NT2/D1 (cell line): ENCODE measurements at regions not wholly inside any gene's neighbourhood (a gene's known extent, or its start where the extent isn't known, plus 50 kb on each side); places are given as distances from the start of the nearest gene placed in this dataset.

Experiments
- YY1 ChIP-seq: IDR thresholded peaks from 2 replicates; pipeline ENCODE4 v1.6.1; 2011; ENCODE audit not compliant: insufficient read length, insufficient read depth
- ZNF274 ChIP-seq: IDR thresholded peaks from 2 replicates; pipeline ENCODE4 v1.6.1; 2011; ENCODE audit warnings: mild to moderate bottlenecking, low read depth, low read length

GRCh38 chr7:41383596-41383995 is 319.3 kb downstream of the INHBA start:
- TF ChIP-seq ZNF274: no peak
- no peak for TF ChIP-seq YY1
